HCT116 (cell line): ENCODE measurements at regions not wholly inside any gene's neighbourhood (a gene's known extent, or its start where the extent isn't known, plus 50 kb on each side); places are given as distances from the start of the nearest gene placed in this dataset.

Experiments
- ATAC-seq: fragments of 200-7000 bp; cut with Tn5 transposase; 2 replicates; pipeline ENCODE4 v1.9.1; 2020; ENCODE audit warnings: mild to moderate bottlenecking, moderate library complexity
- BruUV-seq: library from RNA; stranded (reverse); fragments of 400-500 nt; replicated peaks from 2 replicates; lab custom pipeline; 2021; lab: Mats Ljungman, UMichigan
- CTCF ChIA-PET: fragments of 300-600 bp; sonication (Branson Sonifier 250); formaldehyde crosslinking; loops from one replicate; lab custom pipeline; 2021; ENCODE audit warnings: antibody characterized with exemption; lab: Charles Lee
- POLR2A ChIA-PET: fragments of 300-600, 350-600 bp; sonication (Branson Sonifier 250); formaldehyde crosslinking; loops from one replicate; lab custom pipeline; 2021; ENCODE audit warnings: antibody characterized with exemption; lab: Charles Lee
- RAD21 ChIA-PET, 2 experiments: fragments of 300-600 bp; sonication (Branson Sonifier 250); formaldehyde crosslinking; loops; one replicate each; lab custom pipeline; 2023; ENCODE audit warnings: low total read pairs in 2 of 2; ENCODE audit not compliant: uncharacterized antibody in 2 of 2, unreplicated experiment in 2 of 2, low non-redundant PET in 1 of 2; lab: Charles Lee
- DNase-seq: peaks from one replicate; pipeline ENCODE4 v3.0.0-alpha.2; 2010; ENCODE audit warnings: low read depth, low spot score
- H2AFZ ChIP-seq: fragments of 200-600 bp; shearing (Covaris generic), sonication (generic); 2 replicates; pipeline ENCODE4 v1.6.1; 2017; ENCODE audit warnings: low read depth, mixed run types, mixed read lengths, antibody characterized with exemption, low read length; ENCODE audit not compliant: poor library complexity, severe bottlenecking
- H3K27ac ChIP-seq: 2 replicates; pipeline ENCODE4 v1.5.1; 2012; ENCODE audit warnings: low read depth, low read length
- H3K27me3 ChIP-seq: fragments of 200-600 bp; sonication (generic); 2 replicates; pipeline ENCODE4 v1.6.1; 2016; ENCODE audit warnings: mixed run types, low read length, mixed read lengths; ENCODE audit not compliant: insufficient read depth
- H3K36me3 ChIP-seq, 2 experiments: fragments of 200-500 bp in 1 of 2; fragments of 200-600 bp in 1 of 2; sonication (Bioruptor generic) in 1 of 2; sonication (generic) in 1 of 2; 2 replicates each; pipeline versions ENCODE4 v1.5.1 to v1.6.1; 2014 to 2016; ENCODE audit warnings: low read length in 2 of 2, inconsistent platforms in 1 of 2, mixed read lengths in 1 of 2, mixed run types in 1 of 2; ENCODE audit not compliant: insufficient read depth in 2 of 2, control insufficient read depth in 1 of 2
- H3K4me1 ChIP-seq, 2 experiments: fragments of 200-600 bp in 1 of 2; sonication (generic) in 1 of 2; 2 replicates each; pipeline versions ENCODE4 v1.5.1 to v1.6.1; 2012 to 2017; ENCODE audit warnings: low read length in 2 of 2, inconsistent platforms in 1 of 2, mild to moderate bottlenecking in 1 of 2, mixed read lengths in 1 of 2, mixed run types in 1 of 2, moderate library complexity in 1 of 2; ENCODE audit not compliant: insufficient read depth in 2 of 2, control insufficient read depth in 1 of 2
- H3K4me2 ChIP-seq: fragments of 200-600 bp; sonication (generic); 2 replicates; pipeline ENCODE4 v1.6.1; 2017; ENCODE audit warnings: mixed run types, low read length, mixed read lengths
- H3K4me3 ChIP-seq, 2 experiments: fragments of 200-600 bp in 1 of 2; sonication (generic) in 1 of 2; replicated peaks in 1 of 2; 2 replicates each; pipeline ENCODE4 v1.5.1; 2011 to 2016; ENCODE audit warnings: low read length in 2 of 2, control low read depth in 1 of 2, low read depth in 1 of 2, mild to moderate bottlenecking in 1 of 2, mixed read lengths in 1 of 2, mixed run types in 1 of 2
- H3K79me2 ChIP-seq: fragments of 200-600 bp; sonication (generic); 2 replicates; pipeline ENCODE4 v1.6.1; 2017; ENCODE audit warnings: mild to moderate bottlenecking, mixed run types, low read length, moderate library complexity, mixed read lengths; ENCODE audit not compliant: insufficient read depth
- H3K9ac ChIP-seq: fragments of 200-600 bp; sonication (generic); 2 replicates; pipeline ENCODE4 v1.6.1; 2016; ENCODE audit warnings: low read length, mixed read lengths
- H3K9me2 ChIP-seq: fragments of 200-600 bp; sonication (generic), shearing (Covaris generic); 2 replicates; pipeline ENCODE4 v1.6.1; 2017; ENCODE audit warnings: mixed run types, mild to moderate bottlenecking, moderate library complexity; ENCODE audit not compliant: insufficient read depth
- H3K9me3 ChIP-seq, 2 experiments: fragments of 200-500 bp in 1 of 2; fragments of 200-600 bp in 1 of 2; sonication (Bioruptor generic) in 1 of 2; sonication (generic) in 1 of 2; 2 replicates each; pipeline ENCODE4 v1.6.1; 2014 to 2017; ENCODE audit warnings: low read length in 2 of 2, mixed read lengths in 2 of 2, inconsistent platforms in 1 of 2, low read depth in 1 of 2, mild to moderate bottlenecking in 1 of 2, mixed run types in 1 of 2, moderate library complexity in 1 of 2; ENCODE audit not compliant: control insufficient read depth in 1 of 2, insufficient read depth in 1 of 2
- H4K20me1 ChIP-seq: fragments of 200-600 bp; sonication (generic), shearing (Covaris generic); 2 replicates; pipeline ENCODE4 v1.6.1; 2017; ENCODE audit warnings: mixed run types, mild to moderate bottlenecking, moderate library complexity; ENCODE audit not compliant: insufficient read depth
- ATF3 ChIP-seq: IDR thresholded peaks from 2 replicates; pipeline ENCODE4 v1.6.1; 2012
- CBX3 ChIP-seq: IDR thresholded peaks from 2 replicates; pipeline ENCODE4 v1.6.1; 2012; ENCODE audit warnings: low read depth
- CTCF ChIP-seq, 3 experiments: fragments of 200-600 bp in 1 of 3; sonication (generic) in 1 of 3; IDR thresholded peaks in 2 of 3; conservative IDR thresholded peaks in 1 of 3; 2 replicates each; pipeline ENCODE4 v1.5.1; 2012 to 2017; ENCODE audit warnings: low read depth in 2 of 3, low read length in 2 of 3, antibody characterized with exemption in 1 of 3, borderline replicate concordance in 1 of 3, control low read depth in 1 of 3, mild to moderate bottlenecking in 1 of 3, mixed read lengths in 1 of 3, mixed run types in 1 of 3, moderate library complexity in 1 of 3; ENCODE audit not compliant: insufficient read depth in 1 of 3
- EGR1 ChIP-seq: IDR thresholded peaks from 2 replicates; pipeline ENCODE4 v1.6.1; 2012; ENCODE audit warnings: low read depth
- ELF1 ChIP-seq: IDR thresholded peaks from 2 replicates; pipeline ENCODE4 v1.6.1; 2012; ENCODE audit warnings: low read depth, borderline replicate concordance
- EZH2phosphoT487 ChIP-seq: fragments of 200-600 bp; IDR thresholded peaks from 2 replicates; pipeline ENCODE4 v1.6.1; 2018; ENCODE audit warnings: antibody characterized with exemption, borderline replicate concordance
- FOSL1 ChIP-seq: IDR thresholded peaks from 2 replicates; pipeline ENCODE4 v1.6.1; 2012; ENCODE audit warnings: low read depth
- JUND ChIP-seq: IDR thresholded peaks from 2 replicates; pipeline ENCODE4 v1.6.1; 2012
- MAX ChIP-seq: IDR thresholded peaks from 2 replicates; pipeline ENCODE4 v1.6.1; 2012
- POLR2A ChIP-seq: IDR thresholded peaks from 2 replicates; pipeline ENCODE4 v1.7.0; 2011; ENCODE audit warnings: borderline replicate concordance; ENCODE audit not compliant: insufficient read depth, insufficient read length; ENCODE audit errors: extremely low read depth
- POLR2AphosphoS5 ChIP-seq: IDR thresholded peaks from 2 replicates; pipeline ENCODE4 v1.6.1; 2011; ENCODE audit warnings: mild to moderate bottlenecking, low read depth, low read length, moderate library complexity
- RAD21 ChIP-seq: IDR thresholded peaks from 2 replicates; pipeline ENCODE4 v1.6.1; 2012; ENCODE audit warnings: low read depth, mild to moderate bottlenecking
- REST ChIP-seq: IDR thresholded peaks from 2 replicates; pipeline ENCODE4 v1.6.1; 2012; ENCODE audit warnings: low read depth
- SP1 ChIP-seq: IDR thresholded peaks from 2 replicates; pipeline ENCODE4 v1.6.1; 2012; ENCODE audit warnings: low read depth
- SRF ChIP-seq: IDR thresholded peaks from 2 replicates; pipeline ENCODE4 v1.6.1; 2012; ENCODE audit warnings: low read depth
- TCF7L2 ChIP-seq: IDR thresholded peaks from 2 replicates; pipeline ENCODE4 v1.7.0; 2011; ENCODE audit warnings: borderline replicate concordance, inconsistent platforms; ENCODE audit not compliant: insufficient read depth, insufficient read length; ENCODE audit errors: extremely low read depth
- YY1 ChIP-seq: IDR thresholded peaks from 2 replicates; pipeline ENCODE4 v1.6.1; 2011; ENCODE audit warnings: low read length, low read depth, moderate library complexity, mild to moderate bottlenecking; ENCODE audit not compliant: insufficient replicate concordance; ENCODE audit errors: extremely low read depth
- ZBTB33 ChIP-seq: IDR thresholded peaks from 2 replicates; pipeline ENCODE4 v1.6.1; 2011; ENCODE audit warnings: mild to moderate bottlenecking, low read length, moderate library complexity; ENCODE audit not compliant: insufficient replicate concordance; ENCODE audit errors: extremely low read depth
- ZFX ChIP-seq: fragments of 450-650 bp; IDR thresholded peaks from 2 replicates; pipeline ENCODE4 v1.6.1; 2017
- ZNF274 ChIP-seq: fragments of 200-500 bp; sonication (Bioruptor generic); IDR thresholded peaks from 2 replicates; pipeline ENCODE4 v1.6.1; 2014; ENCODE audit warnings: mild to moderate bottlenecking, low read depth, low read length, inconsistent platforms
- intact Hi-C: fragments of 100-400 bp; cut with micrococcal nuclease; formaldehyde crosslinking; loops from 2 replicates; pipeline ENCODE4 v1.10.0; 2022

- no peak for TF ChIP-seq ZNF274
- TF ChIP-seq ATF3, result no peak
- TF ChIP-seq ELF1, result no peak
Measured at GRCh38 chr7:3140834-3141233, 97.2 kb upstream of the CARD11 start (continued).

DNA sequence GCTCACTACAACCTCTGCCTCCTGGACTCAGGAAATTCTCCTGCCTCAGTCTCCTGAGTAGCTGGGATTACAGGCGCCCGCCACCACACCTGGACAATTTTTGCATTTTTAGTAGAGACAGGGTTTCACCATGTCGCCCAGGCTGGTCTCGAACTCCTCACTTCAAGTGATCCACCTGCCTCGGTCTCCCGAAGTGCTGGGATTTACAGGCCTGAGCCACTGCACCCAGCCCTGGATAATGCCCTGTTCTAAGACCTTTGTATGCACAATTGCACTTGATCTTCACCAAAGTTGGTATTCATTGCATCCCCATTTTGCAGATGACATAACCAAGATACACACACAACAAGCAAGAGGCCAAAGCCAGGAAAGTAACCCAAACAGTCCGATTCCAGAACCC lies 97.7 kb upstream of the CARD11 start:
- Histone ChIP-seq H3K4me1 (no peaks in the 10 kb centered on the region), H2AFZ (no peak overlapping the region), H3K79me2 (no peaks in the 10 kb centered on the region), H3K4me3 (no peak overlapping the region), H3K9me3 (no peaks in the 10 kb centered on the region), H3K27ac (no peak overlapping the region), H3K9me2 (no peaks in the 10 kb centered on the region), H3K27me3 (no peaks in the 10 kb centered on the region), H3K36me3 (no peaks in the 10 kb centered on the region), H4K20me1 (no peaks in the 10 kb centered on the region), H3K9ac (no peak overlapping the region), H3K4me2 (no peak overlapping the region)
- DNase-seq (no peak), ATAC-seq (no peak)
- BruUV-seq, result no TSS peak
- intact Hi-C loops, result no loop called here
- RAD21 ChIA-PET, result no interaction called here
- CTCF ChIA-PET, result no interaction called here
- POLR2A ChIA-PET, result no interaction called here
- no peak for TF ChIP-seq POLR2AphosphoS5
- no peak for TF ChIP-seq RAD21
- no peak for TF ChIP-seq YY1
- no peak for TF ChIP-seq ZBTB33
- TF ChIP-seq CBX3, result no peak
- TF ChIP-seq CTCF (IDR thresholded peaks at IDR 0.05 in 2 of 3, conservative IDR thresholded peaks at IDR 0.05 in 1 of 3; ENCODE audit: borderline replicate concordance in 1 of 3, insufficient read depth in 1 of 3, low read depth in 2 of 3, low read length in 2 of 3), result no peak
- TF ChIP-seq EGR1, result no peak
- TF ChIP-seq TCF7L2, result no peak
- no peak for TF ChIP-seq ZFX
- no peak for TF ChIP-seq MAX
- TF ChIP-seq SRF, result no peak
- no peak for TF ChIP-seq JUND
- TF ChIP-seq FOSL1, result no peak
- TF ChIP-seq SP1, result no peak
- TF ChIP-seq POLR2A, result no peak
- TF ChIP-seq ELF1, result no peak
- TF ChIP-seq ZNF274, result no peak
- TF ChIP-seq REST, result no peak
- no peak for TF ChIP-seq EZH2phosphoT487
